ENCODE measurements at regions not wholly inside any gene's neighbourhood (a gene's known extent, or its start where the extent isn't known, plus 50 kb on each side); places are given as distances from the start of the nearest gene placed in this dataset.

DNA sequence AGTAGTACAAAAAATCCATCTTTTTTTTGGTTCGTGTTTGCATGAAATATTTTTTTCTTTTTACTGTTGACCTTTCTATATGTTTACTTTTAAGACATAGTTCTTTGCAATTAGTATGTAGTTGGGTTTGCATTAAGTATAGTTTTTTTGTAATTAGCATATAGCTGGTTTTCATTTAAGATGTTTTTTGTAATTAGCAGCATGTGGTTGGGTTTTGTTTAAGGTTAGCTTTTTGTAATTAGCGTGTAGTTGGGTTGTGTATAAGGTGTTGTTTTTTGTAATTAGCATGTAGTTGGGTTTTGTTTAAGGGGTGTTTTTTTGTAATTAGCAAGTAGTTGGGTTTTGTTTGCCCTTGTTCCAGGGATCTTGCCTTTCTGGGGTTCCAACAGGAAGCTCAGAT lies 193.1 kb downstream of the LPIN1 start:
- TF ChIP-seq CTCF (IDR thresholded peaks at IDR 0.05) = no peak
- no peak for TF ChIP-seq POLR2A (IDR thresholded peaks at IDR 0.05)

All from right lobe of liver (tissue), 4 donors.